ENCODE measurements at regions not wholly inside any gene's neighbourhood (a gene's known extent, or its start where the extent isn't known, plus 50 kb on each side); places are given as distances from the start of the nearest gene placed in this dataset.

DNA sequence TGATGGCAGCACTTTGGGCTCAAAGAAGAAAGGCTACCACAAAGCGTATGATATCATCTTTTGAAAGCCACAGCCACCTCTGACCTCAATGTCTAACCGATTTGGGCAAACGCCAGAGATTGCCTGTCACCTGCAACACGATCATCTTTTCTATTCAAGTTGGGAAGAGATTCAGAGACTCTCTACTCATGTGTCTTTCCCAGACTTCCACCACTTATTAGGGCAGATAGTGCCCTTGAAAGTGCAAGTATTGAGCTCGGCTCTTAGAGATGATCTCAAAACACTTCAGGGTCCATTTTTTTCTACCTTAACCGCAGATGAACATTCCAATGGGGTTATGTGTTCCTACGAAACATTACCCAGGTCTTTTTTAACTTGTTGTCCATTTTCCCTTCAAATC, 213.7 kb downstream of the DRD1 start:
- TF ChIP-seq, protein P1, sequence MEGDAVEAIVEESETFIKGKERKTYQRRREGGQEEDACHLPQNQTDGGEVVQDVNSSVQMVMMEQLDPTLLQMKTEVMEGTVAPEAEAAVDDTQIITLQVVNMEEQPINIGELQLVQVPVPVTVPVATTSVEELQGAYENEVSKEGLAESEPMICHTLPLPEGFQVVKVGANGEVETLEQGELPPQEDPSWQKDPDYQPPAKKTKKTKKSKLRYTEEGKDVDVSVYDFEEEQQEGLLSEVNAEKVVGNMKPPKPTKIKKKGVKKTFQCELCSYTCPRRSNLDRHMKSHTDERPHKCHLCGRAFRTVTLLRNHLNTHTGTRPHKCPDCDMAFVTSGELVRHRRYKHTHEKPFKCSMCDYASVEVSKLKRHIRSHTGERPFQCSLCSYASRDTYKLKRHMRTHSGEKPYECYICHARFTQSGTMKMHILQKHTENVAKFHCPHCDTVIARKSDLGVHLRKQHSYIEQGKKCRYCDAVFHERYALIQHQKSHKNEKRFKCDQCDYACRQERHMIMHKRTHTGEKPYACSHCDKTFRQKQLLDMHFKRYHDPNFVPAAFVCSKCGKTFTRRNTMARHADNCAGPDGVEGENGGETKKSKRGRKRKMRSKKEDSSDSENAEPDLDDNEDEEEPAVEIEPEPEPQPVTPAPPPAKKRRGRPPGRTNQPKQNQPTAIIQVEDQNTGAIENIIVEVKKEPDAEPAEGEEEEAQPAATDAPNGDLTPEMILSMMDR (IDR thresholded peaks at IDR 0.05; ENCODE audit: low read length): no peak
- TF ChIP-seq EZH2 (IDR thresholded peaks at IDR 0.05; ENCODE audit: borderline replicate concordance, low read length): no peak

Measured in OCI-LY1 (cell line).